Loucy (cell line): ENCODE measurements at regions not wholly inside any gene's neighbourhood (a gene's known extent, or its start where the extent isn't known, plus 50 kb on each side); places are given as distances from the start of the nearest gene placed in this dataset.

Experiments
- H2AFZ ChIP-seq: fragments of 200-600 bp; sonication (generic); 2 replicates; pipeline ENCODE4 v1.6.0; 2016; ENCODE audit warnings: antibody characterized with exemption, mild to moderate bottlenecking, low read length, moderate library complexity
- H3F3A ChIP-seq: fragments of 200-600 bp; 2 replicates; pipeline ENCODE4 v1.6.0; 2016; ENCODE audit warnings: antibody characterized with exemption, low read depth, mild to moderate bottlenecking
- H3K27me3 ChIP-seq: fragments of 200-600 bp; sonication (generic); 2 replicates; pipeline ENCODE4 v1.6.1; 2014; ENCODE audit warnings: low read length, mild to moderate bottlenecking; ENCODE audit not compliant: insufficient read depth, poor library complexity, severe bottlenecking
- H3K36me3 ChIP-seq: fragments of 200-600 bp; sonication (generic); 2 replicates; pipeline ENCODE4 v1.6.1; 2016; ENCODE audit warnings: low read length; ENCODE audit not compliant: insufficient read depth
- H3K4me1 ChIP-seq: fragments of 200-600 bp; sonication (generic); 2 replicates; pipeline ENCODE4 v1.5.1; 2014; ENCODE audit warnings: low read length, mild to moderate bottlenecking; ENCODE audit not compliant: insufficient read depth, poor library complexity, severe bottlenecking
- H3K4me2 ChIP-seq: fragments of 200-600 bp; sonication (generic); 2 replicates; pipeline ENCODE4 v1.6.0; 2014; ENCODE audit warnings: antibody characterized with exemption, low read length, low read depth, mild to moderate bottlenecking; ENCODE audit not compliant: poor library complexity, severe bottlenecking
- H3K4me3 ChIP-seq: fragments of 200-600 bp; sonication (generic); 2 replicates; pipeline ENCODE4 v1.5.1; 2014; ENCODE audit warnings: low read length, mild to moderate bottlenecking, mixed read lengths; ENCODE audit not compliant: poor library complexity, severe bottlenecking
- H3K79me2 ChIP-seq: fragments of 200-600 bp; sonication (generic); 2 replicates; pipeline ENCODE4 v1.6.1; 2014; ENCODE audit warnings: low read length; ENCODE audit not compliant: insufficient read depth
- H3K9ac ChIP-seq: fragments of 200-600 bp; sonication (generic); 2 replicates; pipeline ENCODE4 v1.6.0; 2014; ENCODE audit warnings: mild to moderate bottlenecking, low read depth, low read length, moderate library complexity; ENCODE audit not compliant: poor library complexity, severe bottlenecking
- H3K9me2 ChIP-seq: fragments of 200-600 bp; sonication (generic); replicated peaks from 2 replicates; pipeline ENCODE4 v1.6.1; 2016; ENCODE audit warnings: low read depth, low read length, mixed read lengths
- H3K9me3 ChIP-seq: fragments of 200-600 bp; sonication (generic); 2 replicates; pipeline ENCODE4 v1.6.1; 2014; ENCODE audit warnings: mild to moderate bottlenecking, antibody characterized with exemption, low read length, low read depth; ENCODE audit not compliant: insufficient read depth
- H4K20me1 ChIP-seq: fragments of 200-600 bp; sonication (generic); 2 replicates; pipeline ENCODE4 v1.6.0; 2014; ENCODE audit warnings: antibody characterized with exemption, low read length, mild to moderate bottlenecking; ENCODE audit not compliant: insufficient read depth, poor library complexity, severe bottlenecking
- CTCF ChIP-seq: fragments of 200-600 bp; sonication (generic); conservative IDR thresholded peaks from 2 replicates; pipeline ENCODE4 v1.5.1; 2014; ENCODE audit warnings: mild to moderate bottlenecking, antibody characterized with exemption, low read length
- EZH2phosphoT487 ChIP-seq: fragments of 200-600 bp; IDR thresholded peaks from 2 replicates; pipeline ENCODE4 v1.6.1; 2018; ENCODE audit warnings: antibody characterized with exemption, mild to moderate bottlenecking, moderate library complexity, borderline replicate concordance

GRCh38 chr11:81941998-81942397 is 791.7 kb downstream of the FAM181B start:
- Histone ChIP-seq H3K9ac (no peak overlapping the region), H3K4me3 (no peak overlapping the region), H3K27me3 (no peaks in the 10 kb centered on the region), H3K9me2 (no peaks in the 10 kb centered on the region), H3K9me3 (no peaks in the 10 kb centered on the region), H3K36me3 (no peaks in the 10 kb centered on the region), H4K20me1 (no peaks in the 10 kb centered on the region), H2AFZ (no peak overlapping the region), H3K79me2 (no peaks in the 10 kb centered on the region), H3F3A (no peaks in the 10 kb centered on the region), H3K4me2 (no peak overlapping the region), H3K4me1 (no peaks in the 10 kb centered on the region)
- TF ChIP-seq CTCF (no peak), EZH2phosphoT487 (no peak)

- Histone ChIP-seq H3F3A (no peaks in the 10 kb centered on the region), H3K79me2 (no peaks in the 10 kb centered on the region), H3K9me2 (no peaks in the 10 kb centered on the region), H3K27me3 (no peaks in the 10 kb centered on the region), H4K20me1 (no peaks in the 10 kb centered on the region), H2AFZ (no peak overlapping the region), H3K36me3 (no peaks in the 10 kb centered on the region), H3K9ac (no peak overlapping the region), H3K4me1 (no peaks in the 10 kb centered on the region), H3K9me3 (no peaks in the 10 kb centered on the region), H3K4me2 (no peak overlapping the region), H3K4me3 (no peak overlapping the region)
- TF ChIP-seq CTCF (no peak), EZH2phosphoT487 (no peak)
These were observed 801.4 kb downstream of the FAM181B start for GRCh38 chr11:81932303-81932702.

- no peaks in the 10 kb centered on the region for H3K9me3 ChIP-seq
- no peaks in the 10 kb centered on the region for H3F3A ChIP-seq
- no peaks in the 10 kb centered on the region for H4K20me1 ChIP-seq
- no peak overlapping the region for H3K4me2 ChIP-seq
- H3K9ac ChIP-seq = no peak overlapping the region
- no peaks in the 10 kb centered on the region for H3K9me2 ChIP-seq
- no peaks in the 10 kb centered on the region for H3K27me3 ChIP-seq
- no peaks in the 10 kb centered on the region for H3K4me1 ChIP-seq
- H3K4me3 ChIP-seq = no peak overlapping the region
- no peaks in the 10 kb centered on the region for H3K36me3 ChIP-seq
- TF ChIP-seq CTCF (no peak), EZH2phosphoT487 (no peak)
- H2AFZ ChIP-seq = no peak overlapping the region
- H3K79me2 ChIP-seq = no peaks in the 10 kb centered on the region
These were observed 813.5 kb downstream of the FAM181B start for GRCh38 chr11:81920205-81920604.
